HG03565 (cell line): ENCODE measurements at regions not wholly inside any gene's neighbourhood (a gene's known extent, or its start where the extent isn't known, plus 50 kb on each side); places are given as distances from the start of the nearest gene placed in this dataset.
"Not testable (repeated sequence)": the region's sequence is repeated elsewhere in the genome, so short reads cannot be mapped to it uniquely, and the experiment has no call there.

ENCODE experiments used
- ATAC-seq: cut with Tn5 transposase; IDR thresholded peaks from one replicate; pipeline ENCODE4 v1.9.1; 2021; ENCODE audit warnings: mild to moderate bottlenecking, moderate library complexity; ENCODE audit not compliant: unreplicated experiment

- no peak for ATAC-seq
These were observed 256.9 kb downstream of the SPRY2 start for GRCh38 chr13:80083853-80084676.

GRCh38 chr13:80083081-80083852 lies 257.7 kb downstream of the SPRY2 start:
- no peak for ATAC-seq

GRCh38 chr13:80082396-80083080 lies 258.4 kb downstream of the SPRY2 start:
- ATAC-seq, result no peak

- ATAC-seq, result no peak
These were observed 266.1 kb downstream of the SPRY2 start for GRCh38 chr13:80074811-80075210.

GRCh38 chr13:80074143-80074752 lies 266.7 kb downstream of the SPRY2 start:
- ATAC-seq, result no peak

- peak; percentile 66 for ATAC-seq
These were observed 268.7 kb downstream of the SPRY2 start for GRCh38 chr13:80072231-80072630.

GRCh38 chr13:80070024-80070703 lies 270.8 kb downstream of the SPRY2 start:
- no peak for ATAC-seq

GRCh38 chr13:80069374-80069773 lies 271.6 kb downstream of the SPRY2 start:
- no peak for ATAC-seq

- ATAC-seq, result no peak
These were observed 274.9 kb downstream of the SPRY2 start for GRCh38 chr13:80065996-80066395.

- ATAC-seq, result not testable (repeated sequence)
These were observed 278.5 kb downstream of the SPRY2 start for GRCh38 chr13:80062416-80062815.

GRCh38 chr13:80059789-80060188 lies 281.1 kb downstream of the SPRY2 start:
- no peak for ATAC-seq

- ATAC-seq, result no peak
These were observed 282.3 kb downstream of the SPRY2 start for GRCh38 chr13:80058626-80059025.

- no peak for ATAC-seq
These were observed 285.1 kb downstream of the SPRY2 start for GRCh38 chr13:80055847-80056246.

- no peak for ATAC-seq
These were observed 286.1 kb downstream of the SPRY2 start for GRCh38 chr13:80054806-80055205.

- ATAC-seq, result no peak
These were observed 288.6 kb downstream of the SPRY2 start for GRCh38 chr13:80052286-80052685.

GRCh38 chr13:80050252-80050651 lies 290.7 kb downstream of the SPRY2 start:
- ATAC-seq, result no peak

- peak; percentile 95 for ATAC-seq
These were observed 292.1 kb downstream of the SPRY2 start for GRCh38 chr13:80048802-80049201.

GRCh38 chr13:80048030-80048429 lies 292.9 kb downstream of the SPRY2 start:
- ATAC-seq, result no peak

GRCh38 chr13:80047406-80047805 lies 293.5 kb downstream of the SPRY2 start:
- no peak for ATAC-seq

- no peak for ATAC-seq
These were observed 300.0 kb downstream of the SPRY2 start for GRCh38 chr13:80040981-80041317.
